Erythroblast (primary cell): ENCODE measurements at regions not wholly inside any gene's neighbourhood (a gene's known extent, or its start where the extent isn't known, plus 50 kb on each side); places are given as distances from the start of the nearest gene placed in this dataset.
A peak's percentile ranks its signal among the peaks of the same experiment; 100 is the strongest.

Experiments used
- DNase-seq, 2 experiments: peaks; one replicate each; lab custom pipeline; 2025; lab: John Stamatoyannopoulos, UW
- GATA1 ChIP-seq: IDR thresholded peaks from 2 replicates; pipeline ENCODE4 v1.6.1; 2011; ENCODE audit warnings: low read depth, mild to moderate bottlenecking, control low read depth, low read length, moderate library complexity
- POLR2A ChIP-seq: IDR thresholded peaks from 2 replicates; pipeline ENCODE4 v1.6.1; 2011; ENCODE audit warnings: mild to moderate bottlenecking, low read length

DNA sequence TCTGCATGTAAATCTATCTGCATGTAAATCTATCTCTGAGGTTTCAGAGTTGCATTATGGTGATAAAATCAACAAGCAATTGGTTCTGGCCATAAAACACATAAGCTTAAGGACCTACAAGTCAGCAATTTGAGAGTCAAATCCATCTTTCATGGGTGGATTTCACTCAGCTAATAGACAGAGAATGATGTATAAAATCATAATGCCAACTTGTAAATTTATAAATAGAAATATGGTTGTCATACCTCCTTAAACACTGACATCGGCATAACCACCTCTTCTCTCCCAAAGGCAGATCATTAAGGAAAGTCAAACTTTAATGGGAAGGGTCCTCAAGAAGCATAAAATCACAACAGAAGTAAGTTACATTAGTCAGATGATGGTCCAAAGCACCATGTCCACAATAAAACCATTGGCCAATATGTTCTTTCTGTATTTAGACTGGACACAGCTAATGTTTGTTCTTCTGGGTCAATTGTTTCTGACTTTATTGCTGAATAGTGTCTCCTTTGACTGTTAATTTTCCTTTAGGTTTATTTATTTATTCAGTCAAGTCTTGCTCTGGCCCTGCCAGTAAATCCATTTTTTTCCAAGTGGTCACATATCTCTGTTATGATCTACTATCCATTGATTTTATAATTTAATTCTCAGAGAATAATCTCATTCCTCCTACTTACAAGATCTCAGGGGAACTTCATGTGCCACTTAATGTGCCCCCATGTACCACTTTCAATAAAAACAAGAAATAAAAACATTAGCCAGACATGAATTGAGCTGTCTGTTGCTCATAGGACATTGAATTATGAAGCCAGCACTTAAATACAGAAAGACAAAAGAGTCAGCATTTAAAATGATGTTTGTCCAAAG, 382.9 kb upstream of the IRAK1BP1 start:
- TF ChIP-seq GATA1: no peak
- no peak for TF ChIP-seq POLR2A

DNA sequence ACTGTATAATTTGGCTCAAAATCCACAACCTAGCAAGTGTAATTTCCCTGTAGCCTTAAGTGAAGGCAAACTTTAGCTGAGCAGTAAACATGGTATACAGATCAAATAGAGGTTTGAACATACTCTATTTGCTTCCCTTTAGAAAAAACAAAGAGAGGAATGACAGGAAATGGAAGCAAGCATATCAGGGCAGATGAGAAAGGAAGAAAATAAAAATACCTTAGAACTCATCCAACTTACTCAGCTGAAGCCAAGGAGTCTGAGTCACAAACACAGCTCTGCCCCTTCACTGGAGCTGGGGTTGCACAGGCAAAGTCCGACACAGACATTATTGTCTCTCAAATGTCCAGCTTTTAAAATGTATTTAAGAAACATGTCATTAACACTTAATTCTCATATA, 379.9 kb upstream of the IRAK1BP1 start:
- DNase-seq: no peak

More for the DNA sequence above, 382.9 kb upstream of the IRAK1BP1 start:
- DNase-seq: no peak

GRCh38 chr6:78489874-78490273, 377.5 kb upstream of the IRAK1BP1 start:
- DNase-seq: no peak
- TF ChIP-seq POLR2A (no peak), GATA1 (no peak)

More for the DNA sequence above, 379.9 kb upstream of the IRAK1BP1 start:
- no peak for TF ChIP-seq POLR2A
- no peak for TF ChIP-seq GATA1

DNA sequence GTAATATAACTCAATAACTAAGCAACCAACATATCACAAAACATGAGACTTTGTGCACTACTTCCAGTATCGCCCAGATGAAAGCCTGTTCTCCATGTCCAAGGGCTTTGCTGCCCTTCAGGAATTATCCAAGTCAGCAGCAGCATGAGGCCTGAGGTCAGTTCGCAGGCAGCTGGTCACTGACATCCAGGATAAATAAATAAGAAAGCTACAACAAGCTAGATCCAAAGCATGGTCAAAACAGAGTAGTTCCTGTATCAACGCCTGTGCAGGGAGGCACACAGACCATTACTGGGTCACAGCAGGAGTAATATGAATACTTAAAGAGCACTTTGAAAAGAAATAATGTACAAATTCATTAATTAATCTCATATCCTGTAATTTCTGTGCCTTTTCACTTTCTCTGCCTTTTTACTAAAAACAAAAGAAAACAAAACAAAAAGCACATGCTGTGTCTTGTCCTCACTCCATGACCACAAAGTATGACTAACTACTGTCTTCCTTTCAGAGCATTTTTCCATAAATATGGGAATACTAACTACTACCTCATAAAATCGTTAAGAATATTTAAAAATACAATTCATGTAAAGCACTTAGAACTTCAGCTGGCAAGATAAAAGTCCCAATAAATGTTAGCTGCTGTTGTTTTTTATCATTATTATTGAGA, 374.9 kb upstream of the IRAK1BP1 start:
- no peak for TF ChIP-seq GATA1
- no peak for TF ChIP-seq POLR2A
- DNase-seq: no peak

DNA sequence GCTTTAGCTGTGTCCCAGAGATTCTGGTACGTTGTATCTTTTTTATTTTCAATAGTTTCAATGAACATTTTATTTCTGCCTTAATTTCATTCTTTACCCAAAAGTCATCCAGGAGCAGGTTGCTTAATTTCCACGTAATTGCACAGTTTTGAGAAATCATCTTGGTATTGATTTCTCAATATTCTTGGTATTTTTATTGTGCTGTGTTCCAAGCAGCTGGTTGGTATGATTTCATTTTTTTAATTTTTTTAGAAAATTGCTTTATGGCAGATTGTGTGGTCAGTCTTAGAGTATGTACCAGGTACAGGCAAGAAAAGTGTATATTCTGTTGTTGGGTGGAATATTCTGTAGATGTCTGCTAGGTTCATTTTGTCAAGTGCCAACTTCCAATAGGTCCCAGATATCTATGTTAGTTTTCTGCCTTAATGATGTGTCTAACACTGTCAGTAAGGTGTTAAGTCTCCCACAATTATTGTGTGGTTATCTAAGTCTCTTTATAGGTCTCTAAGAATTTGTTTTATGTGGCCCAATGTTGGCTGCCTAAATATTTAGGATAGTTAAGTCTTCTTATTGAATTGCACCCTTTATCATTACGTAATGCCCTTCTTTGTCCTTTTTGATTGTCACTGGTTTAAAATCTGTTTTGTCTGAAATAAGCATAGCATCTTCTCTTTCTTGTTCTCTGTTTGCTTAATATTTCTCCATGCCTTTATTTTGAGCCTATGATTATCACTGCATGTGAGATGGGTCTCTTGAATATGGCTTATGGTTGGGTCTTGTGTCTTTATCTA, 366.9 kb upstream of the IRAK1BP1 start:
- TF ChIP-seq POLR2A (no peak), GATA1 (no peak)
- no peak for DNase-seq

DNA sequence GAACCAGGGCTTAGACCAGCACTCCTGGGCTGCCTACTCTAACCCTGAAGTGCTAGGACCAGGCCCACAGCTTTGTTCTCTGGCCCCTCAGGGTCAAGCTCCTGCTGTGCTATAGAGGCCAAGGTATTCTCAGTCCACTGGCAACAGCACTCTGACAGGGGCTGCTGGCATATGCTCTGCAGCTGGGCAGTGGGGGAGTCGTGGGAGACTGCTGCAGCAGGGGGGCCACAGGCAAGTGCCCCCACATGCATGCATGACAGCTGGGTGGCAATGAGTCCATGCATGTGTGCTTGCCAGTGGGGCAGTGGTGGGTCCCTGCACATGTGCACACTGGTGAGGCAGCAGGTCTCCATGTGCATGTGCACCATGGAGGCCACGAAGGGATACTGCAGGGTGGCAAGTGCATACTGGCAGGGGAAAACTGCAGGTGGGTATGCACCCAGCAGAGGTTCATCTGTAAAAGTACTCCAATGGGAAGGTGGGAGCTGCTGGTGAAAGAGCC, 364.9 kb upstream of the IRAK1BP1 start:
- TF ChIP-seq POLR2A: no peak
- TF ChIP-seq GATA1: no peak

DNA sequence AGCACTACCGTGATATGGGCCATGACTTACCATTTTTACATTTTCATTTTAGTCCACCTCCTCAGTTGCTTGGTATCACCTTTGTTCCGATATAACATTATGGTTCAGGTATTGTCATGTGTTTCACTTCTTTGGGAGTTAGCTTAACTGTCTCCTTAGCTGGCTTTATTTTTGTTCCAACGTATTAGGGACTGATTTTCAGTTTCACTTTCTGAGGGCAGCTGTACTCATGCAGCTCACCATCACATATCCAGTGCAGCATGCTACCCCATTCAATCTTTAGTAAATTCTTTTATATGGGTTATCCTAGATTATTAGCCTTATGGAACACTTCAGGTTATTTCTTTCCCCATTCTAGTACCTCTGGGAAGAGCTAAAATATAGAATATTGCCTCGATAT, 362.2 kb upstream of the IRAK1BP1 start:
- TF ChIP-seq POLR2A (no peak), GATA1 (no peak)
- no peak for DNase-seq

More for the DNA sequence above, 364.9 kb upstream of the IRAK1BP1 start:
- no peak for DNase-seq

GRCh38 chr6:78511009-78511408, 356.3 kb upstream of the IRAK1BP1 start:
- TF ChIP-seq POLR2A: no peak
- no peak for TF ChIP-seq GATA1

DNA sequence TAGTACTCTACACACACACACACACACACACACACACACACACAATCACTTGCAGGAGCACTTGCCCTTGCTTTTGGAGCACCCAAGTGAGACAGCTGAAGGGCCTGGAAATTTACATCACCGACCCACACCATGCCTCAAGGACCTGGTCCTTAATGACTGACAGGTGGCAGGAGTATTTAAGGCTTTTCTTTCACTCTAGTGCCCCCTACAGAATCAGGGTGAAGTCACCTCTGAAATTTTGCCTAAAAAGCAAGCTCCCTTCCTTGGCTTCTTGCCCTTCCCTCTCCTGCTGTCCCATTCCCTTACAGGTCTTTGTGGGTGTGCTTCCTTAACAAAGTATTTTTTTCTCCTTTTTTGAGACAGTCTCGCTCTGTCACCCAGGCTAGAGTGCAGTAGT, 353.5 kb upstream of the IRAK1BP1 start:
- TF ChIP-seq POLR2A: no peak
- TF ChIP-seq GATA1: no peak
- peak; percentile 3 to 7 for DNase-seq

More at GRCh38 chr6:78511009-78511408, 356.3 kb upstream of the IRAK1BP1 start:
- no peak for DNase-seq

DNA sequence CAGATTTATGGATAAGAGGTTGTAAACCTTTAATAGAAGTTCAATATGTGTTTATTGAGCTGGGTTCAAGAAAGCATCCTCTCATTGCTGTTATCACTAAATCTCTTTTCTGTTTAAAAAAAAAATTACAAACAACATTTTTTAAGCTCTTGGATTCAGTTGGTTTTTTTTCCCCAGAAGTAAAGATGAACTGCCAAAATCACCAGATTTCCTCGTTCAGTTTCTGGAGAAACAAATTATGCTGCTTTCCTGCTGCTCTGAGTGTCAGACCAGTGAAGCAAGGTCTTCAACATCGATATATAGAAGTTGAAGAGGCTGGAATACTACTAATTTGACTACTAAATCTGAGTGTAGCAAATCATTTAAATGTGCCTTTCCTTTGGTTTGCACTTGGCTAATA, 352.1 kb upstream of the IRAK1BP1 start:
- DNase-seq: no peak
- no peak for TF ChIP-seq POLR2A
- no peak for TF ChIP-seq GATA1

- no peak for TF ChIP-seq GATA1
- TF ChIP-seq POLR2A: no peak
- no peak for DNase-seq
These were observed 350.0 kb upstream of the IRAK1BP1 start for GRCh38 chr6:78517399-78517798.

GRCh38 chr6:78523622-78524021, 343.7 kb upstream of the IRAK1BP1 start:
- no peak for DNase-seq
- TF ChIP-seq GATA1 (no peak), POLR2A (no peak)

GRCh38 chr6:78525976-78526375, 341.4 kb upstream of the IRAK1BP1 start:
- no peak for TF ChIP-seq POLR2A
- no peak for DNase-seq
